ENCODE measurements at regions not wholly inside any gene's neighbourhood (a gene's known extent, or its start where the extent isn't known, plus 50 kb on each side); places are given as distances from the start of the nearest gene placed in this dataset.

- intact Hi-C loops (cut with micrococcal nuclease; ENCODE audit: unreplicated experiment) (no loop called here), in situ Hi-C loops (cut with MboI) (no loop called here)
- ATAC-seq (no peak), FAIRE-seq (no peak), DNase-seq (ENCODE audit: low read depth, low spot score) (no peak)
- Histone ChIP-seq H3K9me3 (replicated peaks; ENCODE audit: control insufficient read depth, insufficient read depth, low read length) (no peaks in the 10 kb centered on the region), H3K36me3 (ENCODE audit: control insufficient read depth in 2 of 2, insufficient read depth in 2 of 2, low read length in 1 of 2) (no peaks in the 10 kb centered on the region), H3K27ac (ENCODE audit: control insufficient read depth, insufficient read depth) (no peak overlapping the region), H3K27me3 (replicated peaks in 1 of 2; ENCODE audit: control insufficient read depth in 2 of 2, insufficient read depth in 2 of 2, low read length in 1 of 2) (no peaks in the 10 kb centered on the region), H2AFZ (ENCODE audit: control insufficient read depth, low read depth, low read length) (no peak overlapping the region), H3K9ac (ENCODE audit: control insufficient read depth, insufficient read depth, low read length) (no peak overlapping the region), H3K4me1 (ENCODE audit: control insufficient read depth, insufficient read depth, low read length) (no peaks in the 10 kb centered on the region), H3K79me2 (ENCODE audit: control insufficient read depth, insufficient read depth, low read length) (no peaks in the 10 kb centered on the region), H3K4me2 (ENCODE audit: control insufficient read depth, insufficient read depth) (no peak overlapping the region), H3K4me3 (no peak overlapping the region), H4K20me1 (ENCODE audit: control insufficient read depth, insufficient read depth) (no peaks in the 10 kb centered on the region)
- ChIA-PET RAD21 (ENCODE audit: unreplicated experiment) (no interaction called here), POLR2A (interaction anchor here (0.6 kb wide), 1 partner anchor 89 kb away, joined by 4 read pairs; no protein-coding TSS in a partner anchor), CTCF (no interaction called here), SMC1A (ENCODE audit: uncharacterized antibody, unreplicated experiment) (no interaction called here)
- no TSS peak for BruUV-seq (replicated peaks)
- 95% methylated on average over 1 of the region's 1 CpG for WGBS (ENCODE audit: insufficient coverage, insufficient replicate concordance, low lambda C conversion rate, missing lambda C conversion rate)
- TF ChIP-seq ZNF24 (IDR thresholded peaks at IDR 0.05) = no peak
- no peak for TF ChIP-seq HDAC2 (IDR thresholded peaks at IDR 0.05)
- TF ChIP-seq MLLT1 (IDR thresholded peaks at IDR 0.05) = no peak
- no peak for TF ChIP-seq IRF3 (IDR thresholded peaks at IDR 0.05)
- no peak for TF ChIP-seq EP300 (IDR thresholded peaks at IDR 0.05; ENCODE audit: borderline replicate concordance in 1 of 2, control insufficient read depth in 1 of 2, low read depth in 2 of 2, low read length in 2 of 2)
- TF ChIP-seq RAD51 (IDR thresholded peaks at IDR 0.05) = no peak
- no peak for TF ChIP-seq STAT1 (conservative IDR thresholded peaks at IDR 0.05)
- no peak for TF ChIP-seq NRF1 (conservative IDR thresholded peaks at IDR 0.05; ENCODE audit: low read depth, low read length)
- no peak for TF ChIP-seq IRF5 (IDR thresholded peaks at IDR 0.05; ENCODE audit: borderline replicate concordance)
- no peak for TF ChIP-seq POLR2AphosphoS2 (IDR thresholded peaks at IDR 0.05; ENCODE audit: low read depth, low read length)
- no peak for TF ChIP-seq ZNF274 (IDR thresholded peaks at IDR 0.05; ENCODE audit: insufficient read depth, insufficient read length)
- TF ChIP-seq ELK1 (IDR thresholded peaks at IDR 0.05; ENCODE audit: low read depth, low read length) = no peak
- no peak for TF ChIP-seq RUNX3 (IDR thresholded peaks at IDR 0.05; ENCODE audit: low read length)
- TF ChIP-seq ZNF622 (IDR thresholded peaks at IDR 0.05) = no peak
Measured at GRCh38 chr6:121515630-121516265, 80.3 kb downstream of the GJA1 start.

All from GM12878 (cell line).